H1 (cell line): ENCODE measurements at regions not wholly inside any gene's neighbourhood (a gene's known extent, or its start where the extent isn't known, plus 50 kb on each side); places are given as distances from the start of the nearest gene placed in this dataset.

ENCODE experiments used
- CTCF ChIA-PET: fragments of 300-600 bp; sonication (Branson Sonifier 250); formaldehyde crosslinking; loops from one replicate; lab custom pipeline; 2021; ENCODE audit not compliant: partially characterized antibody; lab: Charles Lee
- POLR2A ChIA-PET: fragments of 300-600 bp; sonication (Branson Sonifier 250); formaldehyde crosslinking; loops from one replicate; lab custom pipeline; 2021; ENCODE audit warnings: inconsistent platforms; ENCODE audit not compliant: partially characterized antibody; lab: Charles Lee
- DNase-seq, 2 experiments: peaks; one replicate each; pipeline versions ENCODE4 v3.0.0 to v3.0.0-alpha.2; 2010 to 2022; ENCODE audit warnings: low spot score in 2 of 2, low read depth in 1 of 2, mixed read lengths in 1 of 2
- FAIRE-seq: peaks from 2 replicates; lab custom pipeline; 2011; peaks lifted over from hg19 to GRCh38; lab: Jason Lieb, UNC
- H2AFZ ChIP-seq: 2 replicates; pipeline ENCODE4 v1.8.1; 2012; ENCODE audit warnings: low read length, inconsistent platforms
- H2AK5ac ChIP-seq: 2 replicates; pipeline ENCODE4 v1.6.1; 2013; ENCODE audit warnings: low read depth, low read length
- H2BK120ac ChIP-seq: replicated peaks from 2 replicates; pipeline ENCODE3; 2013; ENCODE audit warnings: low read depth, low read length, inconsistent platforms
- H2BK12ac ChIP-seq: 2 replicates; pipeline ENCODE4 v1.6.1; 2013; ENCODE audit warnings: low read depth, low read length
- H2BK15ac ChIP-seq: 2 replicates; pipeline ENCODE4 v1.6.1; 2013; ENCODE audit warnings: low read length
- H2BK20ac ChIP-seq: 2 replicates; pipeline ENCODE4 v1.6.1; 2013; ENCODE audit warnings: low read length
- H2BK5ac ChIP-seq: 2 replicates; pipeline ENCODE4 v1.6.1; 2013; ENCODE audit warnings: low read depth, low read length
- H3K14ac ChIP-seq: 2 replicates; pipeline ENCODE4 v1.6.1; 2013; ENCODE audit warnings: inconsistent platforms; ENCODE audit not compliant: insufficient read length
- H3K18ac ChIP-seq: 2 replicates; pipeline ENCODE4 v1.6.1; 2013; ENCODE audit warnings: low read length; ENCODE audit errors: extremely low read depth
- H3K23ac ChIP-seq: 2 replicates; pipeline ENCODE4 v1.6.1; 2013; ENCODE audit warnings: inconsistent platforms; ENCODE audit not compliant: insufficient read length
- H3K23me2 ChIP-seq: 2 replicates; pipeline ENCODE4 v1.6.1; 2013; ENCODE audit warnings: low read depth, low read length
- H3K27ac ChIP-seq: 2 replicates; pipeline ENCODE4 v1.6.1; 2011; ENCODE audit warnings: low read depth, low read length, inconsistent platforms
- H3K27me3 ChIP-seq, 4 experiments: replicated peaks in 1 of 4; 1 replicate in 1 of 4; 2 replicates in 3 of 4; pipeline versions ENCODE4 v1.6.1 to v1.8.1; 2011 to 2013; ENCODE audit warnings: low read length in 3 of 4, mild to moderate bottlenecking in 3 of 4, inconsistent platforms in 2 of 4, mixed read lengths in 2 of 4, moderate library complexity in 1 of 4; ENCODE audit not compliant: control insufficient read depth in 3 of 4, insufficient read depth in 3 of 4; ENCODE audit errors: extremely low read depth in 1 of 4
- H3K36me3 ChIP-seq, 4 experiments: 2 replicates each; pipeline versions ENCODE4 v1.6.1 to v1.8.1; 2011 to 2013; ENCODE audit warnings: mild to moderate bottlenecking in 4 of 4, low read length in 3 of 4, moderate library complexity in 2 of 4, control low read depth in 1 of 4, inconsistent platforms in 1 of 4; ENCODE audit not compliant: insufficient read depth in 4 of 4, control insufficient read depth in 2 of 4
- H3K4ac ChIP-seq: replicated peaks from 2 replicates; pipeline ENCODE3; 2013; ENCODE audit warnings: low read length, low read depth, mixed read lengths, inconsistent platforms; ENCODE audit not compliant: insufficient read length
- H3K4me1 ChIP-seq, 4 experiments: replicated peaks in 1 of 4; 1 replicate in 1 of 4; 2 replicates in 3 of 4; pipeline versions ENCODE4 v1.6.1 to v1.8.1; 2011 to 2013; ENCODE audit warnings: low read length in 3 of 4, inconsistent platforms in 2 of 4, mixed read lengths in 1 of 4; ENCODE audit not compliant: insufficient read depth in 4 of 4, control insufficient read depth in 3 of 4
- H3K4me2 ChIP-seq, 2 experiments: 2 replicates each; pipeline versions ENCODE4 v1.6.1 to v1.8.1; 2011 to 2013; ENCODE audit warnings: low read depth in 2 of 2, low read length in 2 of 2, control low read depth in 1 of 2, inconsistent platforms in 1 of 2, mild to moderate bottlenecking in 1 of 2; ENCODE audit not compliant: insufficient read depth in 1 of 2
- H3K4me3 ChIP-seq, 4 experiments: fragments of 200-600, 300-600 bp in 1 of 4; sonication (generic), shearing (Covaris generic), sonication (Bioruptor Twin) in 1 of 4; 2 replicates each; pipeline versions ENCODE4 v1.5.1 to v1.8.1; 2011 to 2016; ENCODE audit warnings: low read length in 4 of 4, low read depth in 3 of 4, control low read depth in 2 of 4, inconsistent platforms in 2 of 4, mild to moderate bottlenecking in 2 of 4, mixed read lengths in 1 of 4, moderate library complexity in 1 of 4; ENCODE audit not compliant: insufficient read depth in 2 of 4; ENCODE audit errors: extremely low read depth in 1 of 4
- H3K56ac ChIP-seq: replicated peaks from 2 replicates; pipeline ENCODE3; 2013; ENCODE audit warnings: low read depth, mild to moderate bottlenecking, mixed read lengths, low read length, inconsistent platforms; ENCODE audit not compliant: insufficient read length
- H3K79me1 ChIP-seq: 2 replicates; pipeline ENCODE4 v1.6.1; 2013; ENCODE audit warnings: low read depth, low read length, control low read depth
- H3K79me2 ChIP-seq, 2 experiments: 2 replicates each; pipeline versions ENCODE4 v1.6.1 to v1.8.1; 2012 to 2013; ENCODE audit warnings: low read length in 2 of 2, mild to moderate bottlenecking in 2 of 2, inconsistent platforms in 1 of 2; ENCODE audit not compliant: insufficient read depth in 2 of 2, control insufficient read depth in 1 of 2
- H3K9ac ChIP-seq, 4 experiments: replicated peaks in 1 of 4; 1 replicate in 1 of 4; 2 replicates in 3 of 4; pipeline versions ENCODE4 v1.6.1 to v1.8.1; 2011 to 2013; ENCODE audit warnings: low read depth in 3 of 4, low read length in 3 of 4, control low read depth in 2 of 4, mild to moderate bottlenecking in 2 of 4, moderate library complexity in 2 of 4, inconsistent platforms in 1 of 4; ENCODE audit errors: extremely low read depth in 1 of 4
- H3K9me3 ChIP-seq, 2 experiments: 2 replicates each; pipeline versions ENCODE4 v1.6.1 to v1.8.1; 2012 to 2013; ENCODE audit warnings: mild to moderate bottlenecking in 2 of 2, moderate library complexity in 2 of 2, control low read depth in 1 of 2, inconsistent platforms in 1 of 2, low read depth in 1 of 2, low read length in 1 of 2, mixed read lengths in 1 of 2; ENCODE audit not compliant: insufficient read depth in 2 of 2
- H4K20me1 ChIP-seq, 2 experiments: replicated peaks in 1 of 2; 2 replicates each; pipeline versions ENCODE3 to v1.8.1; 2011 to 2013; ENCODE audit warnings: inconsistent platforms in 2 of 2, low read length in 2 of 2, mild to moderate bottlenecking in 1 of 2; ENCODE audit not compliant: insufficient read depth in 2 of 2, control insufficient read depth in 1 of 2
- H4K5ac ChIP-seq: 2 replicates; pipeline ENCODE4 v1.6.1; 2013; ENCODE audit warnings: low read length, low read depth, mixed read lengths, inconsistent platforms; ENCODE audit not compliant: insufficient read length
- H4K8ac ChIP-seq: 2 replicates; pipeline ENCODE4 v1.8.0; 2013; ENCODE audit warnings: mild to moderate bottlenecking, moderate library complexity, low read length, inconsistent platforms; ENCODE audit not compliant: insufficient read depth; ENCODE audit errors: extremely low read depth
- H4K91ac ChIP-seq: replicated peaks from 2 replicates; pipeline ENCODE3; 2013; ENCODE audit warnings: low read length, mixed read lengths, inconsistent platforms; ENCODE audit not compliant: insufficient read length
- CBX5 ChIP-seq: fragments of 300-800, 300-1000 bp; sonication (generic); IDR thresholded peaks from 2 replicates; pipeline ENCODE4 v1.7.1; 2016; ENCODE audit warnings: antibody characterized with exemption, low read length, low read depth
- CTBP2 ChIP-seq: IDR thresholded peaks from 2 replicates; pipeline ENCODE4 v1.7.0; 2011; ENCODE audit warnings: borderline replicate concordance, mild to moderate bottlenecking, moderate library complexity, mixed read lengths, low read length; ENCODE audit not compliant: insufficient read depth, insufficient read length
- RFX5 ChIP-seq: IDR thresholded peaks from 2 replicates; pipeline ENCODE4 v1.6.1; 2011; ENCODE audit warnings: low read depth, low read length, improper control_type of control experiment, borderline replicate concordance
- WGBS, 2 experiments: shearing (Covaris generic) in 1 of 2; methylation state at CpG; one replicate each; pipeline versions ENCODE4 v1.1.6 to v1.1.7; 2013 to 2015; ENCODE audit warnings: low lambda C conversion rate in 2 of 2, mixed read lengths in 2 of 2, inconsistent platforms in 1 of 2, low coverage in 1 of 2, missing lambda C conversion rate in 1 of 2; ENCODE audit not compliant: insufficient replicate concordance in 2 of 2, insufficient coverage in 1 of 2, insufficient read length in 1 of 2; ENCODE audit errors: extremely low coverage in 1 of 2, missing lambda C conversion rate in 1 of 2; 5-methylcytosine and 5-hydroxymethylcytosine counted together

- Histone ChIP-seq H2BK12ac (no peak overlapping the region), H3K9ac (no peak overlapping the region), H3K18ac (no peak overlapping the region), H3K4me3 (no peak overlapping the region), H2AK5ac (no peak overlapping the region), H3K79me1 (no peaks in the 10 kb centered on the region), H3K27me3 (no peaks in the 10 kb centered on the region), H3K23me2 (no peaks in the 10 kb centered on the region), H4K5ac (no peak overlapping the region), H2BK20ac (no peak overlapping the region), H3K56ac (no peak overlapping the region), H3K79me2 (no peaks in the 10 kb centered on the region), H3K4ac (no peak overlapping the region), H3K4me1 (no peaks in the 10 kb centered on the region), H2BK120ac (no peak overlapping the region), H3K23ac (no peak overlapping the region), H4K20me1 (no peaks in the 10 kb centered on the region), H3K4me2 (no peak overlapping the region), H3K14ac (no peak overlapping the region), H2AFZ (no peak overlapping the region), H2BK5ac (no peak overlapping the region), H2BK15ac (no peak overlapping the region), H3K9me3 (no peaks in the 10 kb centered on the region), H3K27ac (no peak overlapping the region), H4K8ac (no peak overlapping the region), H3K36me3 (no peaks in the 10 kb centered on the region), H4K91ac (no peak overlapping the region)
- ChIA-PET POLR2A (no interaction called here), CTCF (no interaction called here)
- FAIRE-seq = no peak
- TF ChIP-seq RFX5 (no peak), CBX5 (no peak), CTBP2 (no peak)
- WGBS, 2 experiments = 92% methylated on average over 1 of the region's 1 CpG; no CpG with 5 or more reads in 1 of the 2 experiments
- DNase-seq = no peak
These were observed 100.4 kb upstream of the TLE1 start for GRCh38 chr9:81789721-81790120.
